HEK293T (cell line): ENCODE measurements at regions not wholly inside any gene's neighbourhood (a gene's known extent, or its start where the extent isn't known, plus 50 kb on each side); places are given as distances from the start of the nearest gene placed in this dataset.

ENCODE experiments used
- CTCF ChIA-PET: fragments of 350-600 bp; formaldehyde crosslinking; extraction: SDS; loops from one replicate; lab custom pipeline; 2021; ENCODE audit warnings: antibody characterized with exemption, inconsistent platforms; lab: Yijun Ruan, JAX
- POLR2A ChIA-PET: fragments of 350-600 bp; formaldehyde crosslinking; extraction: SDS; loops from one replicate; lab custom pipeline; 2020; ENCODE audit warnings: antibody characterized with exemption, inconsistent platforms; lab: Yijun Ruan, JAX
- DNase-seq: peaks from one replicate; pipeline ENCODE4 v3.0.0; 2012; ENCODE audit warnings: mixed read lengths; ENCODE audit errors: extremely low spot score
- ARNT ChIP-seq: fragments of 450-650 bp; IDR thresholded peaks from 2 replicates; pipeline ENCODE4 v1.6.1; 2017; ENCODE audit warnings: mild to moderate bottlenecking
- BHLHE40 ChIP-seq: fragments of 450-650 bp; IDR thresholded peaks from 2 replicates; pipeline ENCODE4 v1.6.1; 2016; ENCODE audit warnings: mild to moderate bottlenecking, moderate library complexity, borderline replicate concordance
- CTBP1 ChIP-seq: fragments of 450-650 bp; IDR thresholded peaks from 2 replicates; pipeline ENCODE4 v1.6.1; 2016; ENCODE audit warnings: borderline replicate concordance
- ELF4 ChIP-seq: fragments of 450-650 bp; IDR thresholded peaks from 2 replicates; pipeline ENCODE4 v1.6.1; 2017; ENCODE audit warnings: antibody characterized with exemption
- FOXA1 ChIP-seq: fragments of 450-650 bp; IDR thresholded peaks from 2 replicates; pipeline ENCODE4 v1.6.1; 2016; ENCODE audit warnings: mild to moderate bottlenecking
- FOXK2 ChIP-seq: fragments of 450-650 bp; IDR thresholded peaks from 2 replicates; pipeline ENCODE4 v1.6.1; 2016; ENCODE audit warnings: mild to moderate bottlenecking
- FOXM1 ChIP-seq: fragments of 450-650 bp; IDR thresholded peaks from 2 replicates; pipeline ENCODE4 v1.6.1; 2017; ENCODE audit warnings: mild to moderate bottlenecking, borderline replicate concordance
- HDGF ChIP-seq: fragments of 450-650 bp; IDR thresholded peaks from 2 replicates; pipeline ENCODE4 v1.6.1; 2017; ENCODE audit warnings: antibody characterized with exemption, borderline replicate concordance
- L3MBTL2 ChIP-seq: fragments of 450-650 bp; conservative IDR thresholded peaks from 2 replicates; pipeline ENCODE4 v1.6.1; 2016; ENCODE audit warnings: mild to moderate bottlenecking
- LEF1 ChIP-seq: fragments of 450-650 bp; IDR thresholded peaks from 2 replicates; pipeline ENCODE4 v1.6.1; 2017; ENCODE audit warnings: mild to moderate bottlenecking, borderline replicate concordance
- NFRKB ChIP-seq: fragments of 450-650 bp; IDR thresholded peaks from 2 replicates; pipeline ENCODE4 v1.6.1; 2016; ENCODE audit warnings: mild to moderate bottlenecking, moderate library complexity
- PKNOX1 ChIP-seq: fragments of 450-650 bp; IDR thresholded peaks from 2 replicates; pipeline ENCODE4 v1.6.1; 2016
- SP1 ChIP-seq: fragments of 450-650 bp; IDR thresholded peaks from 2 replicates; pipeline ENCODE4 v1.6.1; 2017
- SUZ12 ChIP-seq: fragments of 450-650 bp; IDR thresholded peaks from 2 replicates; pipeline ENCODE4 v1.6.1; 2016; ENCODE audit warnings: mild to moderate bottlenecking
- TARDBP ChIP-seq: fragments of 450-650 bp; IDR thresholded peaks from 2 replicates; pipeline ENCODE4 v1.6.1; 2016
- ZNF384 ChIP-seq: fragments of 450-650 bp; IDR thresholded peaks from 2 replicates; pipeline ENCODE4 v1.6.1; 2016

- POLR2A ChIA-PET, result no interaction called here
- TF ChIP-seq CTBP1, result no peak
- no peak for TF ChIP-seq FOXM1
- no peak for TF ChIP-seq ELF4
- no peak for TF ChIP-seq FOXK2
- no peak for TF ChIP-seq ZNF384
- TF ChIP-seq ARNT, result no peak
- no peak for TF ChIP-seq SP1
- TF ChIP-seq NFRKB, result no peak
- TF ChIP-seq LEF1, result no peak
- no peak for TF ChIP-seq TARDBP
- TF ChIP-seq BHLHE40, result no peak
- TF ChIP-seq L3MBTL2, result no peak
- no peak for TF ChIP-seq HDGF
- no peak for TF ChIP-seq PKNOX1
- no peak for TF ChIP-seq SUZ12
- TF ChIP-seq FOXA1, result no peak
- CTCF ChIA-PET, result no interaction called here
- no peak for DNase-seq
These were observed 459.7 kb downstream of the HINT1 start for GRCh38 chr5:130705368-130705767.

- TF ChIP-seq HDGF (no peak), NFRKB (no peak), FOXM1 (no peak), FOXK2 (no peak), SP1 (no peak), PKNOX1 (no peak), LEF1 (no peak), FOXA1 (no peak), TARDBP (no peak), CTBP1 (no peak), ELF4 (no peak), ZNF384 (no peak), SUZ12 (no peak)
- no peak for DNase-seq
- POLR2A ChIA-PET, result interaction anchor here (1.7 kb wide), 1 partner anchor 10 kb away, joined by 5 read pairs; no protein-coding TSS in a partner anchor
- CTCF ChIA-PET, result no interaction called here
These were observed 471.5 kb downstream of the HINT1 start for GRCh38 chr5:130693509-130693908.

- DNase-seq, result peak; percentile 11
- POLR2A ChIA-PET, result interaction anchor here (1.7 kb wide), 1 partner anchor 9 kb away, joined by 5 read pairs; no protein-coding TSS in a partner anchor
These were observed 472.3 kb downstream of the HINT1 start for GRCh38 chr5:130692770-130693169.

GRCh38 chr5:130689831-130690230, 475.2 kb downstream of the HINT1 start:
- TF ChIP-seq SP1 (no peak), SUZ12 (no peak), ARNT (no peak), L3MBTL2 (no peak), FOXK2 (no peak), HDGF (no peak), TARDBP (no peak), CTBP1 (no peak), LEF1 (no peak), PKNOX1 (no peak), ZNF384 (no peak), FOXM1 (no peak), BHLHE40 (no peak), FOXA1 (no peak), NFRKB (no peak), ELF4 (no peak)
- ChIA-PET CTCF (no interaction called here), POLR2A (no interaction called here)
- no peak for DNase-seq

More at GRCh38 chr5:130692770-130693169, 472.3 kb downstream of the HINT1 start:
- TF ChIP-seq FOXA1, result no peak
- TF ChIP-seq CTBP1, result 0 out of 2 replicates have a peak, but pooled peaks have one; percentile 48
- CTCF ChIA-PET, result no interaction called here

GRCh38 chr5:130687085-130687733, 477.8 kb downstream of the HINT1 start:
- POLR2A ChIA-PET, result no interaction called here

More at GRCh38 chr5:130687085-130687733, 477.8 kb downstream of the HINT1 start:
- CTCF ChIA-PET, result no interaction called here
- no peak for DNase-seq
- TF ChIP-seq SUZ12, result no peak
- TF ChIP-seq SP1, result no peak
- no peak for TF ChIP-seq L3MBTL2
- no peak for TF ChIP-seq TARDBP
- no peak for TF ChIP-seq ELF4
- TF ChIP-seq FOXA1, result no peak
- TF ChIP-seq PKNOX1, result no peak
- no peak for TF ChIP-seq HDGF
- no peak for TF ChIP-seq ARNT
- no peak for TF ChIP-seq ZNF384
- TF ChIP-seq BHLHE40, result no peak
- no peak for TF ChIP-seq FOXK2
- no peak for TF ChIP-seq CTBP1
- TF ChIP-seq NFRKB, result no peak
- no peak for TF ChIP-seq FOXM1
